Urinary bladder (tissue), 3 donors: ENCODE measurements at regions not wholly inside any gene's neighbourhood (a gene's known extent, or its start where the extent isn't known, plus 50 kb on each side); places are given as distances from the start of the nearest gene placed in this dataset.
A peak's percentile ranks its signal among the peaks of the same experiment; 100 is the strongest.

Experiments used
- DNase-seq: peaks from one replicate; pipeline ENCODE4 v3.0.0-alpha.2; 2015; ENCODE audit errors: extremely low spot score
- H3K27ac ChIP-seq: one replicate; pipeline ENCODE4 v1.5.1; 2013; ENCODE audit warnings: low read depth, mild to moderate bottlenecking, moderate library complexity
- H3K36me3 ChIP-seq: one replicate; pipeline ENCODE4 v1.6.1; 2013; ENCODE audit warnings: mild to moderate bottlenecking, moderate library complexity; ENCODE audit not compliant: insufficient read depth
- H3K4me1 ChIP-seq: one replicate; pipeline ENCODE4 v1.6.1; 2013; ENCODE audit warnings: mild to moderate bottlenecking, moderate library complexity; ENCODE audit not compliant: insufficient read depth
- H3K4me3 ChIP-seq: one replicate; pipeline ENCODE4 v1.5.1; 2013; ENCODE audit warnings: low read depth, low read length
- WGBS: extraction: QIAGEN DNeasy Blood & Tissue Kit; methylation state at CpG from one replicate; pipeline ENCODE4 v1.1.7; 2013; 5-methylcytosine and 5-hydroxymethylcytosine counted together
- donor health status: healthy with polysubstance abuse.
- donor health status: healthy.

- DNase-seq, result no peak
- Histone ChIP-seq H3K36me3 (no peaks in the 10 kb centered on the region), H3K27ac (no peak overlapping the region), H3K4me3 (no peak overlapping the region), H3K4me1 (no peaks in the 10 kb centered on the region)
- WGBS, result 81% methylated on average over 6 of the region's 6 CpGs
Measured at GRCh38 chr1:54497338-54497737, 50.7 kb upstream of the ACOT11 start.

- Histone ChIP-seq H3K4me3 (no peak overlapping the region), H3K4me1 (no peaks in the 10 kb centered on the region), H3K36me3 (no peaks in the 10 kb centered on the region), H3K27ac (no peak overlapping the region)
- DNase-seq, result no peak
- WGBS, result 96% methylated on average over 7 of the region's 7 CpGs
Measured at GRCh38 chr1:54495954-54496353, 52.1 kb upstream of the ACOT11 start.

DNA sequence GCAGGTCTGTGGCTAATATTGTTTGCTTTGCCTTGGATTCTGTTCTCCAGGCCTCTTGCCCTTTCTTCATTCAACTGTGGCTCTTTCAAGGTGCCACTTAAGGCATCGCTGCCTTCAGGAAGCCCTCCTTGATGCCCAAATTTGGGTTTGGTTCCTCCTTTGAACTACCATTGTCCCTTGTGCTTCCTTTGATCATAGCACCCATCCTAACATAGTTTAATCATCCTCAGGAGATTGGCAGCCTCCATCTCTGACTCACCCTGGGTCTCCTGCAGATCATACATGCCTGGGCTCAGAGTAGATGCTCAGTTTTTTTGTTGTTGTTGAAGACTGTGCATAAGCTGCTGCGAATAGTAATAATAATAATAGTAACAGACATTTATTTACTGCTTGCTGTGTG is 54.4 kb upstream of the ACOT11 start:
- WGBS, result 91% methylated on average over 2 of the region's 2 CpGs
- Histone ChIP-seq H3K4me1 (no peaks in the 10 kb centered on the region), H3K27ac (no peak overlapping the region), H3K36me3 (no peaks in the 10 kb centered on the region), H3K4me3 (no peak overlapping the region)
- DNase-seq, result no peak

DNA sequence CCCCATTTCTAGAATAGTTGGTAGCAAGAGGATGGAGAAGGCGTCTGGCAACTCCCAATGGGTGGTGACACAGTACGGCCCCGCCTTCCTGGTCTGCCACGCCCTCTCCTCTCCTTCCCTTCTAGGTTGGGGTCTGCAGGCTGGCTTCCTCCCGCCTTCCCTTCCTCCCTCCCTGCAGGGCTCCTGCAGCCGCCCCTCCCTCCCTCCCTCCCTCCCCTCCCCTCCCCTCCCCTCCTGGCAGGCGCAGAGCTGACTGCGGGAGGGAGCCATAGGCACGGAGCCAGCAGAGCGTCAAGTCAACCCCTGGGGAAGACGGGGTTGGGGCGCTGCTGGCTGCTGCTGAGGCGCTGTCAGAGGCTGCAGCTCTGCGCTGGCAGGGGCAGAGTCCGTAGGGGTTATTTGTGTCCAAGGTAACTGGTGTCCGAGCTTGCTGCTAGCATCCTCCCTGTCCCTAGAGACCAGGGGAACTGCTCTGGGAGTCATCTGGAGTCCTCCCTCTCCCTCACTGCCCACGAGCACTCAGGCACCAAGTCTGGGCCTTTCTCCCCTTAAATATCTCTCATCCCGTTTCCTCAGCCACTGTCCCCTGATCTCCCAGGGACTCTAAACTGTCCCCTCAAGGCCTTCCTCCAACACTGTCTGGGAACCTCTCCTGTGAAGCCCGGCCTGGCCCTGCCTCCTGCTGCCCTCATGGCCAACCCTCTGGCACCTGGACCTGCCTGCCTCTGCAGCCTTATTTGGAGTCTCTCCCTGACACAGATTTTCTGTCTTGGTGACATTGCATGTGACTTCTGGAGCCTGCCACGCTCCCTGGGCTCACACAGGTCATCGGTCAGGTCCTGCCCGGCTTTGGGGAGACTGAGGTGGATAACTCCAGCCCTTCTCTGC is 57.4 kb upstream of the ACOT11 start:
- H3K4me1 ChIP-seq, result no peaks in the 10 kb centered on the region

DNA sequence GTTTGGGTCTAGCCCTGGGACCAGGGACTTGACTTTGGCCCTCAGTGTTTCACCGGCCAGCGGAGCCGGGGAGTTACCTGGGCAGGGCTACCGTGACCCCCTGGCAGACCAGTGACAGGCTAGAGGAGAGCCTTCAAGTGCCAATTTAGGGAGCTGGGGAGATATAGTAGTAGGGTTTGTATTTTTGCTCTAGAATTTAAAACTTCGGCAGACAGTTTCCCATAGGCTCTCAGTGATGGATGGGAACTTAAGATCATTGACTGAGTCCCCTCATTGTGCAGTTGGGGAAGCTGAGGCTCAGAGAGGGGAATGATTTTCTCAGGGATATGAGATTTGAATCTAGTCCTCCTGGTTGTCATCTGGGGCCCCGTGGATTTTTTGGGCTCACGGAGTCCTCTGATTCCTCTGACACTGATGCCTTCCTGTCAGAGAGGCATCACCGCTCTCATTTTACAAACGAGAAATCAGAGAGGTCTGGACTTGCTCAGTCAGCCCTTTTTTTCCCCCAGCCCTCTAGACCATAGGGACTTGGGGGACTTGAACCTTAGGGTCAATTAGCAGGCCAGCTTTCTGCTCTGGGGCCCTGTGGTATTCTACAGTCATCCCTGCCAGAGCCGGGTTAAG is 58.3 kb upstream of the ACOT11 start:
- Histone ChIP-seq H3K36me3 (no peaks in the 10 kb centered on the region), H3K27ac (no peak overlapping the region), H3K4me3 (no peak overlapping the region), H3K4me1 (no peaks in the 10 kb centered on the region)
- WGBS, result 16% methylated on average over 10 of the region's 10 CpGs
- DNase-seq, result no peak

More for the DNA sequence above, 57.4 kb upstream of the ACOT11 start:
- no peak for DNase-seq
- WGBS, result 17% methylated on average over 22 of the region's 22 CpGs
- Histone ChIP-seq H3K27ac (no peak overlapping the region), H3K36me3 (no peaks in the 10 kb centered on the region), H3K4me3 (no peak overlapping the region)

DNA sequence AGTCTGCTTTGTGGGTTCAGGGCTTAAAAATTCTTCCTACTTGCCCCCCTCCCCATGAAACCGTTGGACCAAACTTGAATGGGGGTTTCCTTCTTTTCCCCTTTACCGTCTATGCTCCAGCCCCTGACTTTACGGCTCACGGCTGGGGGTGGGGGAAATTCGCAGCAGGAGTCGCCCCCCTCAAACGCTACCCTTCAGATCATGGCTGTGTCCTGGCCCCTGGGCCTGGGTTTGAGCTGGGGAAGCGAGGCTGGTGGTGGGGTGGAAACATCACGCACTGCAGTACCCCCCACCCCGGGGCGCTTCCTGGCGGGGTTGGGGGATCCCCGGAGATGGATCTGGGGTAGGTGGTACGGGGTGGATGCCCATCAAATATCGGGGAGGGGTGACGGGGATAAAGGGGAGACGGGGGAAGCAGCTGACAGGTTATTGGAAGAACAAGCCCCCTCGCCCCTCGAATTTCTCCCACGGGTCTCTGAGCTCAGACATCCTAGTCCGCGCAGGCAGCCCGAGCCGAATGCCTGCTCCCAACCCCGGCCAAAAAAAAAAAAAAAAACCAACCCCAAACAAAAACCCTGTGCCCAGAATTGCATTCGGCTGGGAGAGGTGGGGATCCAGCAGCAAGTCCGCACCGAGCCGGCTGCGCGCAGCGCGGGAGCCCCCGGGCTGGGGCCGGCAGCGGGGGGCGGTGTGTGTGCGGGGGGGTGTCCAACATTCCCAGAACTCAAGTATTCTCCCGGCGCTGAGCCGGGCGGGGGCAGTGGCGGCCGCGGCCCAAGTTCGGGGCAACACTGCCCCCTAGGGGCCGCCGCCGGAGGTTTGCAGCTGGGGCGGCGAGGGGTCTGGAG is 59.0 kb upstream of the ACOT11 start:
- Histone ChIP-seq H3K4me3 (peak overlapping the region; percentile 31), H3K27ac (peak overlapping the region; percentile 66), H3K36me3 (no peaks in the 10 kb centered on the region), H3K4me1 (no peaks in the 10 kb centered on the region)
- DNase-seq, result no peak
- under 1% methylated on average over 51 of the region's 51 CpGs for WGBS

DNA sequence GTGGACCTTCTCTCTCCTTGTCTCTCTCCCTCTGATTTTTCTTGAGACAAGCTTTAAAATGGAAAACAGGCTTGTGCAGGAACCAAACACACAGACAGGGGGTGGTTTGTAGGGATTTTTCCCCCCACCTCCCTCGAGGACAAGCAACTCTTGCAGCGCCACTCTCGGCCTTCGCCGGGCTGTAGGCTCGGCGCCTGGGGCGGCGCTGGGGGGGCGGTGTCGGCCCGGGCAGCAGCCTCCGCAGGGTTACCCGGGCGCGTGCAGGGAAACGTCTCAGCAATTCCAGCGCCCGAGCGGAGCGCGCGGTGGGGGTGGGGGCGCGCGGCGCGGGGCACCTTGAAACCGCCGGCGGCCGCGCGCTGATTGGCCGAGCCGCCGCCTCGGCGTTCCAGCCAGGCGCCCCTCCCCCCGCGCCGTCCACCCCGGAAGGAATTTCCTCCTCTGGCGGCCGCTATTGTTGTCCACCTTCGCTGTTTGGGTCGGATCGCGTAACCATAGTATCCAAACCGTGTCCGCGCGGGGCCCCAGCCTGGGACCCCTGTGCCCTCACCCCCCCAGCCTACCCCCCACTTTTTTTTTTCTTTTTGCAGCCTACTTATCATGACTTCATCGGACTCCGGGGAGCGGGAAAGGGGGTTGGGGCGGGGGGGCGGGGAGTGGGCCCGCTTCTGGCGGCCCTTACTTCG is 59.8 kb upstream of the ACOT11 start:
- WGBS, result under 1% methylated on average over 62 of the region's 62 CpGs
- Histone ChIP-seq H3K27ac (peak overlapping the region; percentile 39), H3K4me3 (peak overlapping the region; percentile 31), H3K4me1 (no peaks in the 10 kb centered on the region), H3K36me3 (no peaks in the 10 kb centered on the region)
- peak; percentile 85 for DNase-seq

DNA sequence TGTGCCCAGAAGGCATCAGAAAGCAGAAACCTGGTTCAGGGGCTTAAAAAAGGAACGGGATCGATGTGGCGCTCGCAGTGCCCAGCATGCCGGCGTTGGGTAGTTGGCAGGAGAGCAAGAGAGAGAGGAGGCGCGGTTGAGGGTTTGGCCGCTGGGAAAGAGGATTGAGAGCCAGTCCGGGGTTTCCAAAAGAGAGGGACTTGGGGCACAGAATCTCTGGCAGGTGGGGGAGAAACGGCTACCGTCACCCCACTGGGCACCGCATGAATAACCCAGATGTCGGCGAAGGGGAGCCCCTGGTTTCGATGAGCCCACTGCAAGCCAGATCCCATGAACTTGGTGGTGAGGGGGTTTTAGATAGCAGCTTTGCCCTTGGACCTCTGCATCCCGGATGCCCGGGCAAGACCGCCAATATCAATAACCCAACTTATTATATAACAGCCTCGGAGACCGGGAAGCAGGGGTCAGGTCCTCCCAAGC is 60.4 kb upstream of the ACOT11 start:
- DNase-seq, result no peak
- H3K4me1 ChIP-seq, result no peaks in the 10 kb centered on the region
- H3K4me3 ChIP-seq, result peak overlapping the region; percentile 31
- peak overlapping the region; percentile 39 for H3K27ac ChIP-seq
- 10% methylated on average over 21 of the region's 21 CpGs for WGBS
- H3K36me3 ChIP-seq, result no peaks in the 10 kb centered on the region

DNA sequence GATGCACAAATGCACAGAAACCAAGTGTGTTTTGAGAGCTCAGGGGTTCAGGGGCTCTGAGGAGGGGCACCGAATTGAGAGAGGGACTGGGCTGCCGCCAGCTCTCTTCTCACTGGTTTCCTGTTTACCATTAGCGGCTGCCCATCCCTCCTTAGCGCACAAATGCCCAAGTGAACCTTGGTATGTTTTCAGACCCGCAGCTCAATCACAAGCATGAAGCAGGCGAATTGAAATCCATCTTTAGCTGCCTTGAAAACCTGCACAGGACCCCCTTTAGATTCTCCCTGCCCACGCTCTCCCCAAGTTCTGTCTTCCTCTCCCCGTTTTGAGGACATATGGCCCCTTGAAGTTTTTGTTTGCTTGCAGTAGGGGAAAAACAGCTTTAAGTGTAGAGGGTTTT is 61.1 kb upstream of the ACOT11 start:
- no peak overlapping the region for H3K27ac ChIP-seq
- H3K36me3 ChIP-seq, result no peaks in the 10 kb centered on the region
- WGBS, result 49% methylated on average over 8 of the region's 8 CpGs
- H3K4me1 ChIP-seq, result no peaks in the 10 kb centered on the region
- H3K4me3 ChIP-seq, result no peak overlapping the region
- no peak for DNase-seq

DNA sequence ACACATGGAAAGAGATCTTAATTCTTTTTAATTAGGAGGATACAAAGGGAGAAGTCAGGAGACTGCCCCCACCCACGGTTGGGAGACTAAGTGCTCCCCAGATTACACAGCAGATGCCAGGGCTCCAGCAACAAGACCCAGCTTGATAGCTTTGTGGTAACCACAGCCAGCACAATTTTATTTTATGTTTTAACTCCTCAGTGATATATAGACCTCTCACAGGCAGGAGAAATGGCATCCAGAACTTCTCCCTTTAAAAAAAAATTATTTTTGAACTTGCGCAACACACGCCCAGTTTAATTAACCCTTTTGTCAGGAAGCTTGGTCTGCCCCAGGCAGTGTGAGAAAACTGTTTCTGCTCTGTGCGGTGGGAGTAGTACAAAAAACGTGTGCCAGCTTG is 62.6 kb upstream of the ACOT11 start:
- 50% methylated on average over 5 of the region's 5 CpGs for WGBS
- Histone ChIP-seq H3K27ac (no peak overlapping the region), H3K36me3 (no peaks in the 10 kb centered on the region), H3K4me3 (no peak overlapping the region), H3K4me1 (no peaks in the 10 kb centered on the region)
- no peak for DNase-seq

GRCh38 chr1:54483875-54484437 is 64.1 kb upstream of the ACOT11 start:
- Histone ChIP-seq H3K4me3 (no peak overlapping the region), H3K36me3 (no peaks in the 10 kb centered on the region), H3K27ac (no peak overlapping the region), H3K4me1 (no peaks in the 10 kb centered on the region)
- DNase-seq, result no peak
- WGBS, result 87% methylated on average over 11 of the region's 11 CpGs

DNA sequence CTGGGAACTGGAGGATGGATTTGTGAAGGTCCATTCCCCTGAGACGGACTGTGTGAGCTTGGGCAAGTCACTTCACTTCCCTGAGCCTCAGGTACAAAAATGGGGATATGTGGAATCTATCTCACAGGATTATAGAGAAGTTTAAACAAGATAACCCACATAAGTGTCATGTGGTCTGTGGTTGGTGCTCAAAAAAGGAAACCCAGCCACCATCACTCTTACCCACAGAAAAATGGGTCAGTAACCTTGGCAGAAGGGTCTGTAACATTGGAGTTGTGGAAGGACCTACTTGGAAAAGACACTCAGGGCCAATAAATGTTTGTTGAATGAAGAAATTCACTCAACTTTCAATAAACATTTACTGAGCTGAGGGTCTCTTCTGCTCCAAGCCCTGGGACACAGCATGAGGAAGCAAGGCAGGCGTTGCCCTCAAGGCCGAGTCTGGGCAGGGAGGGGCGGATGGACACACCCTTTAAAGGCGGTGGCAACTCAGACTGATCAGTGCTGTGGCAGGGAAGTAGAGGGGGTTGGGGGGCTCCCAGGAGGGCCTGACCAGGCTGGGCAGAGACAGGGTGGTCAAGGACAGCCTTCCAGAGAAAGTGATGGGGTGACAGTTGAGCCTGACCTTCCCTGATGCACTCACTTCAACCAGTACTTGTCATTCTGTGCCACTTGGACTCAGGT is 66.7 kb upstream of the ACOT11 start:
- Histone ChIP-seq H3K4me3 (no peak overlapping the region), H3K27ac (no peak overlapping the region), H3K36me3 (no peaks in the 10 kb centered on the region), H3K4me1 (no peaks in the 10 kb centered on the region)
- DNase-seq, result no peak
- WGBS, result 79% methylated on average over 5 of the region's 5 CpGs
